GM18520 (cell line): ENCODE measurements at regions not wholly inside any gene's neighbourhood (a gene's known extent, or its start where the extent isn't known, plus 50 kb on each side); places are given as distances from the start of the nearest gene placed in this dataset.
"Not testable (repeated sequence)": the region's sequence is repeated elsewhere in the genome, so short reads cannot be mapped to it uniquely, and the experiment has no call there.

Experiments
- ATAC-seq: cut with Tn5 transposase; IDR thresholded peaks from one replicate; pipeline ENCODE4 v1.9.1; 2021; ENCODE audit not compliant: unreplicated experiment

DNA sequence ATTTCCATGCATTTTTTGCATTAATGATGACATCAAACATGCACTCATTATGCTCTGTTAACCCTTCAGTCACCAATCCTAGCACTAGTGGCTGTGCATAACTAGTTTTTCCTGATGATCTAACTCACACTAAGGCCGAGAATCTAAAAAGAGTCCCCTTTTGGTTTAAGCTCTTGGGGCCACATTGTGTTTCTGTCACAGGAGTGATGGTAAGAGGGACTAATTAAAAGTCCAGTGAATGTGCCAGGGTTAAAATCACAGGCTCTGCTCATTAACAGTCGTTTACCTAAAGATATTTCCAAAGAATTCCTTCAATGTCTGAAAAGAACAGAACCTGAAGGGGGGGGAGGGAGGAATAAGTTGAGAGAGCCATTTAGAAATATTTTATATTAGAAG is 359.0 kb upstream of the ANKRD30A start:
- ATAC-seq = no peak

DNA sequence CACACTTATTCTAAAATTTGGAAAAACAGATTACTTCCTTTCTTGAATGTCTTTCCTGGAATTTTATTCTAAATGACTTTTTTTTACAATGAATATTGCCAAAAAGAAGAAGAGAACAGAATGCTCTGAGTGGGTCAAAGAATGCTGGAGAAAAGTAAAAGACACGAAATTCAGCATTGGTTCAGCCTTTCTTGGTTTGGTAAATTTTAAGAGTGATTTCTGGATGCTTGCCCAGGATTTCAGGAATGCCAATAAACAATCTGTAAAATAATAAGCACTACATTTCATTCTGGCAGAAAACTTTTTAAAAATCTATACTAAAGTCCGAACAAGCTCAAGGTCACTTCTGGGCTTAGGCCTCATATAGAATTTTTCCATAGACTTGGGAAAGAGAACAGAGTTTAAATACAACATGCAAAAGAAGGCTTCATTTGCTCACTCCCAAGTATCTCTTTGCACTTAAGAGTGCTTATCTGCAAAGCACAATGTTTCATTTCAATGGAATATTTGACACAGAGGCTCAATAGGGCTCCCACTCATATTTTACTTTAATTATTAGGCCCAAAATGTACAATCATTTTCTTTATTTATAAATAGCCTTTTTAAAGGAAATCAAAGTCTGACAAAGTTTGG is 359.5 kb upstream of the ANKRD30A start:
- ATAC-seq = no peak

DNA sequence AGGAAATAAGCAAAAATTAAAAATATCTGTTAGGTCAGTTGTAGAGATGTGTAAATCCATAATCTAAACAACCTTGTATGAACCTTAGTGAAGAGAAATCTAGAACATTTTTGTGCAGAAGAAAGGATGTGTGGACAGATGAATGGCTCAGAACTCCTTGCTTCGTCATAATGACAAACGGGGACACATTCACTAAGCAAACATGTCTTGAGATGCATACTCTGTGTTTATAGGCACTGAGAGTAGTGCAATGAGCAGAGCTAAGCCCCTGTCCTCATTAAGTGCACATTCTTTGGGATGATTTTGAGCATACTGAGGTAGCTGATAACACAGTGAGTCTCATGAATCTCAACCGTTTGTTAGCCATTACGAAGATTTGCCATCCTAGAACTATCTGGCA is 360.6 kb upstream of the ANKRD30A start:
- no peak for ATAC-seq

DNA sequence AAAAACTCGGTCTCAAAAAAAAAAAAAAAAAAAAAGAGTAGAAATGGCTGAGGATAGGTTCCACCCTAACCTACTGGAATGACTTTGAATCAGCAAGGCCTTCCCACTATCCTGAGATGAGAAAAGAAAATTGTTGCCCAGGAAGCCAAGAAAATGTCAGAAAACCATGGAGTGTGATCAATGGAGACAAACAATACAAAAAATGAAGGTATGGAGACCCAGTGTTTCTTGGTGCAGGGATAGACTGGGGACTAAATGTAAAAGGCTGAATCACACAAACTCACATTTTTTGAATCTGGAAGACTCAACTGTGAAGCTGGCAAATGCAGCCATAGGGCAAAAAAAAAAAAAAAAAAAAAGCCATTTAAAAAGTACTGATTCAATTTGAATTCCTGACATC is 364.3 kb upstream of the ANKRD30A start:
- ATAC-seq = no peak

DNA sequence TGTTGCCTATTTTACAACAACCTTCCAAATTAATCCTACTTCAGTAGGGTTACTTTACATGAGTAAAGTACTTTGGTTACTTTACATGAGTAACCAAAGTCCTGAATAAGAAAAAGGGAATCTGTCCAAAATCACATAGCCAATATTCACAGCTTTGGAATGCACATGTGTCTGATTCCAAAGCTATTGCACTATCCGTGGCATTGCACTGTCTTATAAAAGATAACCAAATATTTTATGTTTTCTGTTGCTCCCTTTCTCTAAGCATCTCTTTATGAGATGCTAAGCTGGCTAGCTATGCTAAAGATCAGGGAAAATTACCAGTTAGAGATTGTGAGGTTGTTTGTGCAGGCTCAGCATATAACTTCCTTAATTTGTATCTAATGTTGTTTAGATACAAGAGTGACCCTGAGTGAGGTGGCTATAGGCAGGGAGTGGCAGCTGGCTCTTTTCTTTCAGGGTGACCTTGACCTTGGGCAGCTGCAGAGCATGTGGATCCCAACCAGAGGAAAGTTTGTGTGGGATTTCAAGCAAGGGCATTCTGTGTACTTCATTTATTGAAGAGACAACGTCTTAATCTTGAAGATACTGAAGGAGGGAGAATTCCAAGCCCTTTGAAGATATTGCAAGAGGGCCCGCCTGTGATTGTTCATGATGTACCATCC is 366.1 kb upstream of the ANKRD30A start:
- ATAC-seq = no peak

DNA sequence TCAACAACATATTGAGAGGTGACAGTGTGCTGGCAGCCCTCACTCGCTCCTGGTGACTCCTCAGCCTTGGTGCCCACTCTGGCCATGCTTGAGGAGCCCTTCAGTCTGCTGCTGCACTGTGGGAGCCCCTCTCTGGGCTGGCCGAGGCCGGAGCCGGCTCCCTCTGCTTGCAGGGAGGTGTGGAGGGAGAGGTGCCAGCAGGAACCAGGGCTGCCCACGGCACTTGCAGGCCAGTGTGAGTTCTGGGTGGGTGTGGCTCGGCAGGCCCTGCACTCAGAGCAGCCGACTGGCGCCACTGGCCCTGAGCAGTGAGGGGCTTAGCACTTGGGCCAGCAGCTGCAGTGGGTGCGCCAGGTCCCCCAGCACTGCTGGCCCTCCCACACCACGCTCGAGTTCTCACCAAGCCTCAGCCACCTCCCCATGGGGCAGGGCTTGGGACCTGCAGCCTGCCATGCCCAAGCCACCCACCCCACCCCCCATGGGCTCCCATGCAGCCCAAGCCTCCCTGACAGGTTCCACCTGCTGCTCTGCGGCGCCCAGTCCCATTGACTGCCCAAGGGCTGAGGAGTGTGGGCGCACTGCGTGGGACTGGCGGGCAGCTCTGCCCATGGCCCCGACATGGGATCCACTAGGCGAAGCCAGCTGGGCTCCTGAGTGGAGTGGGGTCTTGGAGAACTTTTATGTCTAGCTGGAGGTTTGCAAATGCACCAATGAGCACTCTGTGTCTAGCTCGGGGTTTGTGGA is 377.1 kb upstream of the ANKRD30A start:
- no peak for ATAC-seq

DNA sequence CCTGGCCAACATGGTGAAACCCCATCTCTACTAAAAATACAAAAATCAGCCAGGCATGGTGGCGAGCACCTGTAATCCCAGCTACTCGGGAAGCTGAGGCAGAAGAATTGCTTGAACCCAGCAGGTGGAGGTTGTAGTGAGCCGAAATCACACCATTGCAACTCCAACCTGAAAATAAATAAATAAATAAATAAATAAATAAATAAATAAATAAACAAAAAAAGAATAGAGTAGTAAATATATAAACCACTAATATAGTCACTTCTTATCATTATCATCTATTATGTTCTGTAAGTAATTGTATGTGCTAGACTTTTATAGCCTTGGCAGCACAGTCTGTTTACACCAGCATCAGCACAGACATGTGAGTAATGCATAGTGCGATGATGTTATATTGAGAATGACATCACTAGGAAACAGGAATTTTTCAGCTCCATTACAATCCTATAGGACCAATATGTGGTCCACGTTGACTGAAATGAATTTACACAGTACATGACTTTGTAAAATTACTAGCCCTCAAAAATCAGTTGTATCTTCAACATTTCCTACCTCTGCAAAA is 385.4 kb upstream of the ANKRD30A start:
- ATAC-seq = no peak

DNA sequence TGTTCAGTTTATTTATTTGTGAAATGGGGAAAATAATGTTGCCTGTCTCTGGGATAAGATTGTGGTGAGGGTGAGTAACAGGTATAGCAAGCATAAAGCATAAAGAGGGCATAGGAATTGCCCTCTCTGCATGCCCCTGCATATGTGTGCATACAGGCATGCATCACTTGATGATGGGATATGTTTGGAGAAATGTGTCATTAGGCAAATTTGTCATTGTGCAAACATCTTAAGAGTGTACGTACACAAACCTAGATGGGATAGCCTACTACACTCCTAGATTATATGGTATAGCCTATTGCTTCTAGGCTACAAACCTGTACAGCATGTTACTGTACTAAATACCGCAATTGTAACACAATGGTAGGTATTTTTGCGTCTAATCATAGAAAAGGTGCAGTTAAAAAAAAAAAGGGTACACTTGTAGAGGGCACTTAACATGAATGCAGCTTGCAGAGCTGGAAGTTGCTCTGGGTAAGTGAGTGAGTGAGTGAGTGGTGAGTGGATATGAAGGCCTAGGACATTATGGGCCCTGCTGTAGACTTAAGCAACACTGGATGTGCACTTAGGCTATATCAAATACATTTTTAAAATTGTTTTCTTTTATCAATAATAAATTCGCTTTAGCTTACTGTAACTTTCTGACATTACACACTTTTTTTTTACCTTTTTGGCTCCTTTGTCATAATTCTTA is 386.5 kb upstream of the ANKRD30A start:
- ATAC-seq = no peak

DNA sequence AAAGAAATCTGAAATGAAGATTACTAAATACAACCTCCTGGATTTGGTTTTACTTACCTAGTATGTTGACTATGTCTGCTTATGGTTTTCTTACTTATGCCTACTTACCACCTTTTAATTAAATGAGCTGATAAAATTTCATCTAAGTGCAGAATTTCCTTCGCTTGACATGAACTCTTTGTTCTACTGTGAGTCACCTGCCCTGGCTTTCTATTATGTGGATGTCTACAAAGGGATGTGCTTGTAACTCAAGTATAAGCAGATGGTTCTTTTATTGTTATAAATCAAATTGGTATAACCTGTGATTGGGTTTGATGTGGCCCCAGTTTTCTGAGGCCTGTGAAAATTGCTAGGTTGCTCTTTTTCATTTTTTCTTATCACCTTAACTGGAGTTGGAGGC is 389.1 kb upstream of the ANKRD30A start:
- ATAC-seq = no peak

DNA sequence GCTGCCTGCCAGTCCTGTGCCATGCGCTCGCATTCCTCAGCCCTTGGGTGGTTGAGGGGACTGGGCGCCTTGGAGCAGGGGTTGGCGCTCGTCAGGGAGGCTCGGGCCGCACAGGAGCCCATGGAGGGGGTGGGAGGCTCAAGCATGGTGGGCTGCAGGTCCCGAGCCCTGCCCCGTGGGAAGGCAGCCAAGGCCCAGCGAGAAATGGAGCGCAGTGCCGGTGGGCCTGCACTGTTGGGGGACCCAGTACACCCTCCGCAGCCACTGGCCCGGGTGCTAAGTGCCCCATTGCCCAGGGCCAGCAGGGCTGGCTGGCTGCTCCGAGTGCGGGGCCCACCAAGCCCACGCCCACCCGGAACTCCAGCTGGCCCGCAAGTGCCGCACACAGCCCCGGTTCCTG is 390.8 kb upstream of the ANKRD30A start:
- ATAC-seq = not testable (repeated sequence)

DNA sequence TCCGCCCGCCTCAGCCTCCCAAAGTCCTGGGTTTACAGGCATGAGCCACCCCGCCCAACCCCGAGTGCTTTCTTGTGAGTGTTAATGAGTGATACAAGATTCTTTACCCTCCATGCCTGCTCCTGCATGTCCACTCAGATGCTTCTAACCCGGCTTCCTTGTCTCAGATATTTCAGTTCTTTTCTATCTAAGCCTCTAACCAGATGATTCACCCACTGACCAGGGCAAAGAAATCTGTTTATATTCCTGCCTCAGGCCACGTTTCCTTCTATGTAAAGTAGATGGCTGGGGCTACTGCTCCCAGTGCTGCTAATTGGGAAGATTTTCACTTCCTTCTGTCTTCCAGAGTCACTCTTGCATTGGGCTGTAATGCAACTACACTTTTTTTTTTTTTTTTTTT is 395.1 kb upstream of the ANKRD30A start:
- no peak for ATAC-seq

DNA sequence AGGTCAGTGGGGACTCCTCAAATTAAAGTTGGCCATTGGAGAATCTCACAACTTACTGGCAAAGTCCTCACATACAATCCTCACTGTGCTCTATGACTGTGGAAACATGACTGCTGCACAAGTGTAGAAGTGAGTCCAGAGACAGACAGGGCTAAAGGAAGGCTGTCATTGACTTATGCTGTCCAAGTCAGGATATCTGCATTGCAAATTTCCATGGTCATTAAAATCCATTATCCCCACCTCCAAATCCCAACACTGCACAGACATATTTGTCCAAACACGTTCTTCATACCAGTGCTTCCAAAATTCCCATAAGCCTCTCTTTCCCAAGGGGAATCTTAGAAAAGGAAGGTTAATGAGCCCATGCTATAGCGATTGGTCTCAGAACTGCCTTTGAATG is 396.8 kb upstream of the ANKRD30A start:
- no peak for ATAC-seq

DNA sequence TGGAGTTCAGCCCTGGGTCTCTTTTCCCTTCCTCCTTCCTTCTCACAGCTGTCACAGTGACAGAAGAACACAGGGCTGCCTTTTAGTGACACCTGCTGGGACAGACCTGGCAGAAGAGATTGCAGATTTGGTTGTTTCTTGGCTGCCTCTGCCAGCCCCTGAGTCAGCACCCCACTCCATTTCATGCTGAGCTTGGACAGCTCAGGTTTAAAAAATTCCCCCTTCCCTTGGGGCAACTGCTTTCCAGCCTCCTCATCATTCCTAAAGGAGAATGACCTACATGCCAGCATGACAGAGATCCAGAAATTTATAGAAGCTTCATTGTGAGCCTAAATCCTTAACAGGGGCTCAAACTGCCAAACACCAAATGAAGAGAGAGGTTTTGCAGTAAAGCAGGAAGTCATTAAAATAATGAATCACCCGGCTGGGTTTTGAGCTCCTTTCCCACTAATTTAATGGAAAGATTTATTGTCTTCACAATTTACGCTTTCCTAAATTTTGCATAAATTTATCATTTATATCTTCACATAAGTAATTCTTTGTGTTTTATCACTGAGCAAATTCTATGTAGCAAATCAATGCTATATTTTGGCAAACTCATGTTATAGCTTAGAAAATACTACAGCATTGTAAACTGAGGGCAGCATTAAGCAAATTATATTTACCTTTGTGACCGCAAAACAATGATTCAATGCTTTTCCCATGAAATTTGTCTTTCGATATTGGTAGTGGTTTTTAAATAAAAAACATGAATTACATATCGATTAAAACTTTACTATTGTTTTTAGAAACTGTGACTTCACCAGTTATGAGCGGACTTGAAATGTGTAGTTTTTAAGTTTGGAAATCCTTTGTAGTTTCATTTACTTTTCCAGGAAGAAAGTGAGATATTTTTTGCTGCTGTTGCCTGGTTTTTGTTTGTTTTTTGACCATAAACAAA is 399.5 kb upstream of the ANKRD30A start:
- no peak for ATAC-seq

DNA sequence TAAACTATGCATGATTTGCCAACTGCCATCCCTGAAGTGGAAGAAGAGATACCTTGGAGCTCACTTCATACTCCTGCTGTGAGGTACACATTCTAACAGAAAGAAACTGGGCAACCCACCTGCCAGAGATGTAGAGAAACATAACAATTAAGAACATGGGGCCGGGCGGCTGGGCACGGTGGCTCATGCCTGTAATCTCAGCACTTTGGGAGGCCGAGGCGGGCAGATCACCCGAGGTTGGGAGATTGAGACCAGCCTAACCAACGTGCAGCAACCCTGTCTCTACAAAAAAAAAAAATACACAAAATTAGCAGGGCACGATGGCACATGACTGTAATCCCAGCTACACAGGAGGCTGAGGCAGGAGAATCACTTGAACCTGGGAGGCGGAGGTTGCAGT is 402.6 kb upstream of the ANKRD30A start:
- no peak for ATAC-seq

DNA sequence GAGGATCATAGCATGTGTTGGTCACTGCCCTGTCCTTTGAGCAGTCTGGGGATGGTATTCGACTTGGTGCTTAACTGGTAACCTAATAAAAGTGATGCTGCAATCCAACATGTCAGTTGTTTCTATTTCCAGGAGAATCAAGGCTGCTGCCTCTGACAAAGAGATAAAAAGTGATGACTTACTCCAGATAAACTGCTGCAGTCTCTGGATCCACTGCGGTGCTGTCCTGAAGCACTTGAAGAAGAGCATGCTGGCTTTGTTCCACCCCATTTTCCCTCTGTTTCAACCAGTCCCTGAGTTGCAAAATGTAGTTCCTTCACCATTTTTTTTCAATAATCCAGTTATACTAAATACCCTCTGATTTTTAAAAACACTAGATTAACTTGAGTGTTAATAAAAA is 403.5 kb upstream of the ANKRD30A start:
- ATAC-seq = no peak

DNA sequence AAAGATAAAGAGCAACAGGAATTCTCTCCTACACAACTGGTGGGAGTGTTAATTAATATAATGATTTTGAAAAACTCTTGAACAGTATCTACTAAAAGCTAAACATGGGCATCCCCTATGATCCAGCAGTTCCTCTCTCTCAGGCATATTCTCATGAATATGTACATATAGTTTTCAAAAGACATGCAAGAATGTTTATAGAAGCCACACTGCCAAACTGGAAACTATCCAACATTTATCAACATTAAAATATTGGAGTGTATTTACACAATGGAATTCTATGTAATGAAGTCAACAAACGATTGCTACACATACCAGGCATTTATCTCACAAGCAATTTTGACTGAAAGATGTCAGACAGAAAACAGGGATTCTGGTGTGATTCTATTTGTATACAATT is 404.5 kb upstream of the ANKRD30A start:
- no peak for ATAC-seq

DNA sequence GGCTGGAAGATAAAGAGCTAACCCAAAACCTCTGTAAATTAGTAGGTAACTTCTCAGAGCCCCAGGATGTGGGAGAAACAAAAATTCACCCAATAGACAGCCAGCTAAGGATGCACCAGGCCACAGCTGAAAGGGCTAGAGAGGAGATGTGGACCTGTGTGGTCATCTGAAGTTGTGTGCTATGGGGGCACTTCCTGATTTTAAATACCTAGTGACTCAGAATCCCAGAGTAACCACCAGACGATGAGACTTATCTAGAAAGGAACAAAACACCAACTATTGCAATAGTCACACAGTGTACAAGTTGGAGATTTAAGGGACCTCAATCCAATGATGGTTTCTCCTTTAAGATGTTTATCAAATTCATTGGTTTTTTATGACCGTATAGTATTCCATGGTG is 408.3 kb upstream of the ANKRD30A start:
- no peak for ATAC-seq

DNA sequence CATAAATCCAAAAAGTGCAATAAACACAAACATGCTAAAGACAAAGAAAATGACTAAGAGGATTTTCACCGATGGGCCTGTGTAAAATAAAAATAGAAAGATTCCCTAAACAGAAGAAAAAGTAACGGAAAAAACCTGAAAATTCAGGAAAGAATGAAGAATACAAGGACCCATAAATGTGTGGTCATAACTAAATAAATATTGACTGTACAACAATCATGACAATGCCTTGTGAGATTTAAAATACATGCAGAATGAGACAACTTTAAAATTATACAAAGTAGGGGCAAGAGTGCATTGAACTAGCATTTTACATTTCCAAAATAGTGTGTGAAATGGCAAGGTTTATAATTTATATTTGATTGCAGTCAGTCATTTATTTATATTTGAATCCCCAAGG is 409.1 kb upstream of the ANKRD30A start:
- no peak for ATAC-seq

DNA sequence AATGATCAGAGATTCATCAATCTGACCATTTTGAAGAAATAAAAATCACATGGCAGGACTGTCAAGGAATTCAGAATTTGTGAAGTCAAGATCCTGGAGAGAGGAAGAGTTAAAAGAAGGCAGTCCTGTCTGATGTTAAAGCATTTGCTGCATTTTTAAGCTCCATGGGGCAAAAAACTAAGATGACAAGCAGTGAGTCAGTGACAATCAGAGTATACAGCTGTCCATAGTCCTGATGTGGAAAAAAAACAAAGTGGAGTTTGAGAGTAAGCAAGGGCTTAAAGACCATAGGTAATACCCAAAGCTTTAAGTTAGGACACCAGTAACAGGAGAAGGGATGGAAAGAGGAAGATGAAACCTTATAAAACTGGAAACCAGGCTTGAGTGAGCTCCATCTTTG is 412.7 kb upstream of the ANKRD30A start:
- ATAC-seq = no peak

DNA sequence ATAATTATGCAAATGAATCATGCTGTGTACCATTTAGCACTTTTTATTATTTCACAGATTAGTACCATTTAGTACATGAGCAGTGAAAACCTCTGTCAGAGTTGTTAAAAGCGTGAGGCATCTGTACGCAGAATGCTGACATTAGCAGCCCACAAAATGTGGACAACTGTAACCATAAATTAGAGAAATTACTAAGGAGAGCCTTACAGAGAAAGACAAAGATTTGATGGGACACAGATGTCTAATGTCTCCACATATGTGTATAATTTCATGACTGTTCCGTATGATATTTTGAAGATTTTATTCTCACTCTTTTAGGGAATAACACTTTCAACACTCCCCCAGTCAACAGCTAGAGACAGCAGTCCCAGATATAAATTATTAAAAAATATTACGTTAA is 414.0 kb upstream of the ANKRD30A start:
- ATAC-seq = no peak
